ENCODE measurements at regions not wholly inside any gene's neighbourhood (a gene's known extent, or its start where the extent isn't known, plus 50 kb on each side); places are given as distances from the start of the nearest gene placed in this dataset.

GRCh38 chr7:81073931-81074251, 155.0 kb upstream of the SEMA3C start:
- TF ChIP-seq CTCF (IDR thresholded peaks at IDR 0.05; ENCODE audit: low read length) (no peak), EZH2 (IDR thresholded peaks at IDR 0.05; ENCODE audit: borderline replicate concordance, low read length) (no peak)

All from OCI-LY1 (cell line).